HL-60 (cell line): ENCODE measurements at regions not wholly inside any gene's neighbourhood (a gene's known extent, or its start where the extent isn't known, plus 50 kb on each side); places are given as distances from the start of the nearest gene placed in this dataset.

Source experiments
- DNase-seq, 2 experiments: peaks; one replicate each; pipeline ENCODE4 v3.0.0-alpha.2; 2010 to 2020; ENCODE audit warnings: low read depth in 1 of 2, low spot score in 1 of 2
- H3K27ac ChIP-seq: fragments of 250-450 bp; sonication (Bioruptor Pico); replicated peaks from 2 replicates; pipeline ENCODE4 v1.5.1; 2020; ENCODE audit warnings: mild to moderate bottlenecking, moderate library complexity
- H3K27me3 ChIP-seq: fragments of 250-450 bp; sonication (Bioruptor Pico); 2 replicates; pipeline ENCODE4 v1.5.1; 2021; ENCODE audit warnings: mild to moderate bottlenecking, moderate library complexity; ENCODE audit not compliant: insufficient read depth, poor library complexity, severe bottlenecking
- H3K4me3 ChIP-seq: replicated peaks from 2 replicates; pipeline ENCODE4 v1.5.1; 2011; ENCODE audit warnings: mild to moderate bottlenecking, control low read depth, low read length; ENCODE audit not compliant: insufficient read depth
- CTCF ChIP-seq: IDR thresholded peaks from one replicate; pipeline ENCODE4 v1.5.1; 2011; ENCODE audit warnings: low read length, control low read depth, inconsistent platforms; ENCODE audit not compliant: insufficient read depth
- GABPA ChIP-seq: IDR thresholded peaks from 2 replicates; pipeline ENCODE4 v1.6.1; 2012; ENCODE audit warnings: low read depth
- POLR2AphosphoS5 ChIP-seq: IDR thresholded peaks from 2 replicates; pipeline ENCODE4 v1.6.1; 2012; ENCODE audit warnings: low read depth
- REST ChIP-seq: IDR thresholded peaks from 2 replicates; pipeline ENCODE4 v1.6.1; 2012; ENCODE audit warnings: low read depth; ENCODE audit not compliant: insufficient replicate concordance
- SPI1 ChIP-seq: IDR thresholded peaks from 2 replicates; pipeline ENCODE4 v1.6.1; 2012; ENCODE audit warnings: low read depth, mild to moderate bottlenecking, borderline replicate concordance

GRCh38 chr5:68419637-68420452, 204.3 kb downstream of the PIK3R1 start:
- no peak for TF ChIP-seq POLR2AphosphoS5
- no peak for TF ChIP-seq SPI1
- no peak for TF ChIP-seq GABPA
- no peak for TF ChIP-seq REST
- Histone ChIP-seq H3K27me3 (no peaks in the 10 kb centered on the region), H3K27ac (no peak overlapping the region), H3K4me3 (no peak overlapping the region)
- no peak for DNase-seq

GRCh38 chr5:68420476-68421344, 205.2 kb downstream of the PIK3R1 start:
- H3K4me3 ChIP-seq: no peak overlapping the region
- no peak overlapping the region for H3K27ac ChIP-seq
- no peak for DNase-seq
- H3K27me3 ChIP-seq: no peaks in the 10 kb centered on the region
- TF ChIP-seq CTCF: no peak
- no peak for TF ChIP-seq GABPA
- TF ChIP-seq SPI1: no peak
- no peak for TF ChIP-seq REST
- TF ChIP-seq POLR2AphosphoS5: no peak

- TF ChIP-seq REST: no peak
- Histone ChIP-seq H3K27ac (no peak overlapping the region), H3K27me3 (no peaks in the 10 kb centered on the region), H3K4me3 (no peak overlapping the region)
- no peak for DNase-seq
Observed at GRCh38 chr5:68421485-68422220, 206.1 kb downstream of the PIK3R1 start.
